Naive thymus-derived CD8-positive, alpha-beta T cell (primary cell): ENCODE measurements at regions not wholly inside any gene's neighbourhood (a gene's known extent, or its start where the extent isn't known, plus 50 kb on each side); places are given as distances from the start of the nearest gene placed in this dataset.

Experiments used
- ATAC-seq, 2 donors: fragments of 150-1000 bp; cut with Tn5 transposase in 1 of 2; sonication (Bioruptor Pico), chemical (Tn5 transposase) in 1 of 2; 1 replicate in 1 of 2; 2 replicates in 1 of 2; pipeline ENCODE4 v1.10.0; 2021; ENCODE audit warnings: mild to moderate bottlenecking in 2 of 2, moderate library complexity in 2 of 2
- POLR2A ChIA-PET: fragments of 350-600 bp; sonication (Branson Sonifier 250); formaldehyde crosslinking; loops from one replicate; lab custom pipeline; 2021; ENCODE audit warnings: antibody characterized with exemption; lab: Charles Lee
- DNase-seq, 10 donors: peaks; one replicate each; pipeline versions ENCODE4 v3.0.0 to v3.0.0-alpha.2; 2020 to 2022
- H3K27ac Mint-ChIP-seq, 10 donors: one replicate each; pipeline ENCODE4 v1.8.0; 2020 to 2022; ENCODE audit warnings: mild to moderate bottlenecking in 10 of 10, mixed read lengths in 10 of 10, moderate library complexity in 4 of 10, inconsistent platforms in 1 of 10
- H3K27me3 Mint-ChIP-seq, 5 donors: one replicate each; pipeline ENCODE4 v1.8.0; 2021 to 2022; ENCODE audit warnings: mixed read lengths in 5 of 5
- H3K36me3 Mint-ChIP-seq, 3 donors: one replicate each; pipeline ENCODE4 v1.8.0; 2020 to 2022; ENCODE audit warnings: mixed read lengths in 3 of 3, mild to moderate bottlenecking in 2 of 3, inconsistent platforms in 1 of 3
- H3K4me1 Mint-ChIP-seq, 4 donors: one replicate each; pipeline ENCODE4 v1.8.0; 2021 to 2022; ENCODE audit warnings: mixed read lengths in 4 of 4
- H3K4me3 Mint-ChIP-seq, 10 donors: one replicate each; pipeline ENCODE4 v1.8.0; 2020 to 2022; ENCODE audit warnings: mild to moderate bottlenecking in 10 of 10, mixed read lengths in 10 of 10, moderate library complexity in 6 of 10, inconsistent platforms in 1 of 10
- H3K9me3 Mint-ChIP-seq, 9 donors: one replicate each; pipeline ENCODE4 v1.8.0; 2020 to 2022; ENCODE audit warnings: mixed read lengths in 9 of 9, mild to moderate bottlenecking in 3 of 9, inconsistent platforms in 1 of 9, moderate library complexity in 1 of 9

GRCh38 chr4:8938623-8939022 is 67.0 kb upstream of the HMX1 start:
- no peak overlapping the region for H3K4me3 Mint-ChIP-seq
- no peak for ATAC-seq
- H3K27ac Mint-ChIP-seq: no peak overlapping the region
- POLR2A ChIA-PET: no interaction called here
- H3K36me3 Mint-ChIP-seq: peaks cover 0 to 5% (median 0%) of the 10 kb centered on the region in 3 donors
- peaks cover 0 to 13% (median 6%) of the 10 kb centered on the region in 9 donors for H3K9me3 Mint-ChIP-seq
- DNase-seq: no peak
- peaks cover 0 to 27% (median 6%) of the 10 kb centered on the region in 5 donors for H3K27me3 Mint-ChIP-seq
- no peaks in the 10 kb centered on the region for H3K4me1 Mint-ChIP-seq

GRCh38 chr4:8938137-8938536 is 66.5 kb upstream of the HMX1 start:
- POLR2A ChIA-PET: no interaction called here
- DNase-seq (no peak), ATAC-seq (no peak)
- Mint-ChIP-seq H3K4me3 (no peak overlapping the region), H3K4me1 (no peaks in the 10 kb centered on the region), H3K9me3 (peaks cover 0 to 17% (median 7%) of the 10 kb centered on the region in 9 donors), H3K27me3 (peaks cover 0 to 27% (median 6%) of the 10 kb centered on the region in 5 donors), H3K36me3 (peaks cover 0 to 5% (median 0%) of the 10 kb centered on the region in 3 donors), H3K27ac (no peak overlapping the region)

- Mint-ChIP-seq H3K4me3 (no peak overlapping the region), H3K36me3 (peaks cover 0 to 5% (median 0%) of the 10 kb centered on the region in 3 donors), H3K4me1 (no peaks in the 10 kb centered on the region), H3K27me3 (peaks cover 0 to 9% (median 0%) of the 10 kb centered on the region in 5 donors), H3K9me3 (peaks cover 0 to 23% (median 9%) of the 10 kb centered on the region in 9 donors), H3K27ac (no peak overlapping the region)
- DNase-seq (no peak), ATAC-seq (no peak)
- POLR2A ChIA-PET: no interaction called here
Measured at GRCh38 chr4:8932884-8933283, 61.2 kb upstream of the HMX1 start.

GRCh38 chr4:8928074-8928473 is 56.4 kb upstream of the HMX1 start:
- Mint-ChIP-seq H3K4me1 (peaks cover 0 to 2% (median 0%) of the 10 kb centered on the region in 4 donors), H3K27ac (no peak overlapping the region), H3K9me3 (peaks cover 2 to 22% (median 15%) of the 10 kb centered on the region in 9 donors), H3K4me3 (no peak overlapping the region), H3K27me3 (peaks cover 0 to 12% (median 3%) of the 10 kb centered on the region in 5 donors), H3K36me3 (peaks cover 0 to 8% (median 0%) of the 10 kb centered on the region in 3 donors)
- ATAC-seq: no peak
- POLR2A ChIA-PET: no interaction called here
- DNase-seq: no peak

GRCh38 chr4:8922481-8922880 is 50.8 kb upstream of the HMX1 start:
- Mint-ChIP-seq H3K4me1 (peaks cover 0 to 18% (median 5%) of the 10 kb centered on the region in 4 donors), H3K9me3 (peaks cover 2 to 20% (median 15%) of the 10 kb centered on the region in 9 donors), H3K27me3 (peaks cover 4 to 49% (median 30%) of the 10 kb centered on the region in 5 donors), H3K36me3 (peaks cover 0 to 11% (median 0%) of the 10 kb centered on the region in 3 donors), H3K27ac (no peak overlapping the region), H3K4me3 (no peak overlapping the region)
- ATAC-seq (no peak), DNase-seq (no peak)
- POLR2A ChIA-PET: no interaction called here

GRCh38 chr4:8921465-8921864 is 49.8 kb upstream of the HMX1 start:
- H3K27ac Mint-ChIP-seq: no peak overlapping the region
- H3K27me3 Mint-ChIP-seq: peaks cover 4 to 53% (median 30%) of the 10 kb centered on the region in 5 donors
- POLR2A ChIA-PET: no interaction called here
- DNase-seq (no peak), ATAC-seq (no peak)
- peaks cover 0 to 11% (median 0%) of the 10 kb centered on the region in 3 donors for H3K36me3 Mint-ChIP-seq
- peaks cover 0 to 20% (median 4%) of the 10 kb centered on the region in 4 donors for H3K4me1 Mint-ChIP-seq
- H3K9me3 Mint-ChIP-seq: peaks cover 2 to 19% (median 15%) of the 10 kb centered on the region in 9 donors
- H3K4me3 Mint-ChIP-seq: no peak overlapping the region
